ENCODE measurements at regions not wholly inside any gene's neighbourhood (a gene's known extent, or its start where the extent isn't known, plus 50 kb on each side); places are given as distances from the start of the nearest gene placed in this dataset.

GRCh38 chr2:117737846-117738245 is 76.6 kb upstream of the DDX18 start:
- no peak for DNase-seq

GRCh38 chr2:117738991-117739839 is 75.3 kb upstream of the DDX18 start:
- no peak for DNase-seq

GRCh38 chr2:117745537-117745936 is 69.0 kb upstream of the DDX18 start:
- no peak for DNase-seq

DNA sequence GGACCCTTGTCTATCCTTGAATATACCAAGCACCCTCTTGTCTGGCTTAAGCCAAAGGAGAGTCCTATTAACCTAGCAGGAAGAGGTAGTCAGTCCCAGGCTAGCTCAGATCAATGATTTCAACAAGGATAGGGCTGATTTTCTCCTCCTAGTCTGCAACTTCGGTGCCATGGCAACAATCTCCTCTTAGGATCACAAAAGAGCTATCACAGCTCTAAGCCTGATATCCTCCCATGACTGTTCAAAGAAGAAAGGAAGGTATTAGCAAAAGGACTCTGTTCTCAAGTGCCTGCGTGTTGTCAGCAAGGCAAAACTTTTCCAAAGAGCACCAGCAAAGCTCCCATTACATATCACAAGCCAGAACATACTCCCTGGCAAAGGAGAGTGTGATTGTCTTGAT is 58.7 kb upstream of the DDX18 start:
- DNase-seq, result no peak

DNA sequence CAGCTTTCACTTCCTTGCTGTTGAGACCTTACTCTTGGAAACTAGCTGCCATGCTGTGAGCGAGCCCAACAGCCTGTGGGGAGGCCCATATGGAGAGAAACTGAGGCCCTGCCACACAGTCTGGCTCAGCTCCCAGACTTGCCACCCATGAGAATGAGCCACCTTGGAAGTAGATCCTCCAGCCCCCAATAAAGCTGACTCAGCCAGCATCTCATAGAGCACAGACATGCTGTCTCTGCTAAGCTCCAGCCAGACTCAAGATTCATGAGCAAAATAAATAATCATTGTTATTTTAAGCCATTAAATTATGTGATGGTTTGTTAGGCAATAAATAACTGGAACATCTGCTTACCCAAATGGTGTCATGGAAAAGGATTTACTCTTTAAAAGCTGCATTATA is 53.6 kb upstream of the DDX18 start:
- no peak for DNase-seq

DNA sequence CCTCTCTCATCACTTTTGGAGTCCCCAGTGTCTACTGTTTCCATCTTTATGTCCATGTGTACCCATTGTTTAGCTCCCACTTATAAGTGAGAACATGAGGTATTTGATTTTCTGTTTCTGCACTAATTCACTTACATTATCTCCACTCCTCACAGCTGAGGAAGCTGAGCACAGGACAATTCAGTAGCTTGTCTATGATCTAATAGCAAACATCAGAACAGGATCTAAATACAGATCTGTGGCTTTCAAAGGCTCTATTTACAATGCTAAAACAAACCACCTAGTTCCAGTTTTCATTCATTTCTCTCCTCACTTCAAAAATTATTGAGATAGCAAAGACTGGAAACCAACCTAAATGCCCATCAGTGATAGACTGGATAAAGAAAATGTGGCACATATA is 52.0 kb upstream of the DDX18 start:
- DNase-seq, result no peak

DNA sequence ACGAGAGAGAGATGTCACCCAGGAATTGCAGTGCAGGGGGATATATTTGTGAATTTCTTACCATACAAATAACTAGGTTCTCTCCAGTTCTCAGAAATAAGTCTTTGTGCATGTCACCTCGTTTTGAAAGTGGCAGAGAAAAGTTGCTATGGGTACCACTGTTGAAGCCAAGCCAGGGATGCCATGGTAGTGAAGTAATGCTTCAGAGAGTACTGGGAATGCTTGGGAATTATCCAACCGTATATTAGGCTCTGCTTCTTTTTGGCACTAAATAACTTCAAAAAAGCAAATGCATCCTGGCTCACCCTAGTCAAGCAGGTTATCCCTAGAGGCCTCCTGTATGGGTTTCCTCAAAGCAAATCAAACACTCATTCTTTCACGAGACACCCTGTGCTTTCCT is 50.7 kb upstream of the DDX18 start:
- DNase-seq, result no peak
